Kidney (tissue), 13 donors: ENCODE measurements at regions not wholly inside any gene's neighbourhood (a gene's known extent, or its start where the extent isn't known, plus 50 kb on each side); places are given as distances from the start of the nearest gene placed in this dataset.

ENCODE experiments used
- DNase-seq, 5 donors: peaks; one replicate each; pipeline ENCODE4 v3.0.0-alpha.2; 2013 to 2020
- FAIRE-seq: peaks from 2 replicates; lab custom pipeline; 2012; peaks lifted over from hg19 to GRCh38; lab: Jason Lieb, UNC
- H3K27ac ChIP-seq, 2 donors: one replicate each; pipeline ENCODE4 v1.7.0; 2013; ENCODE audit warnings: low read depth in 2 of 2, low read length in 2 of 2, inconsistent platforms in 1 of 2
- H3K27me3 ChIP-seq: one replicate; pipeline ENCODE4 v1.7.1; 2013; ENCODE audit warnings: low read length, inconsistent platforms; ENCODE audit not compliant: control insufficient read depth, insufficient read depth
- H3K36me3 ChIP-seq, 3 donors: one replicate each; pipeline versions ENCODE4 v1.7.0 to v1.7.1; 2013; ENCODE audit warnings: low read length in 3 of 3, control low read depth in 1 of 3, inconsistent platforms in 1 of 3; ENCODE audit not compliant: insufficient read depth in 3 of 3, control insufficient read depth in 2 of 3
- H3K4me1 ChIP-seq, 3 donors: one replicate each; pipeline versions ENCODE4 v1.7.0 to v1.7.1; 2013; ENCODE audit warnings: low read length in 3 of 3, inconsistent platforms in 1 of 3, low read depth in 1 of 3; ENCODE audit not compliant: control insufficient read depth in 2 of 3, insufficient read depth in 2 of 3
- H3K4me3 ChIP-seq, 3 donors: one replicate each; pipeline versions ENCODE4 v1.7.0 to v1.8.1; 2013; ENCODE audit warnings: low read length in 3 of 3, control low read depth in 1 of 3, inconsistent platforms in 1 of 3
- H3K9ac ChIP-seq, 3 donors: one replicate each; pipeline versions ENCODE4 v1.7.0 to v1.7.1; 2013; ENCODE audit warnings: low read length in 3 of 3, control low read depth in 1 of 3, inconsistent platforms in 1 of 3
- H3K9me3 ChIP-seq, 3 donors: one replicate each; pipeline versions ENCODE4 v1.7.0 to v1.7.1; 2013; ENCODE audit warnings: low read length in 3 of 3, control low read depth in 1 of 3, inconsistent platforms in 1 of 3; ENCODE audit not compliant: control insufficient read depth in 2 of 3, insufficient read depth in 1 of 3
- CTCF ChIP-seq: IDR thresholded peaks from 3 replicates; pipeline ENCODE4 v1.5.1; 2012; ENCODE audit warnings: mild to moderate bottlenecking, moderate library complexity, borderline replicate concordance; ENCODE audit not compliant: insufficient read depth; ENCODE audit errors: extremely low read depth
- intact Hi-C: fragments of 100-400 bp; cut with DNase I; formaldehyde crosslinking; loops from one replicate; pipeline ENCODE4 v1.11.1; 2022
- donor health status: control.
- donor health status: control.
- donor health status: control.
- donor health status: control.
- donor health status: control.
- donor health status: DM: yes; HTN: yes; CAD: no.
- donor health status: Normal renal cell carcinoma (clear cell type).

- DNase-seq (no peak), FAIRE-seq (no peak)
- H3K27ac ChIP-seq: no peak overlapping the region
- H3K9ac ChIP-seq: no peak overlapping the region
- intact Hi-C loops: no loop called here
- H3K9me3 ChIP-seq: no peaks in the 10 kb centered on the region
- no peaks in the 10 kb centered on the region for H3K4me1 ChIP-seq
- H3K4me3 ChIP-seq: no peak overlapping the region
- no peaks in the 10 kb centered on the region for H3K27me3 ChIP-seq
- TF ChIP-seq CTCF: no peak
- no peaks in the 10 kb centered on the region for H3K36me3 ChIP-seq
Observed at GRCh38 chr2:14270036-14270582, 362.4 kb upstream of the LRATD1 start.

GRCh38 chr2:14272396-14273075, 360.0 kb upstream of the LRATD1 start:
- no peak for FAIRE-seq
- DNase-seq: no peak
- intact Hi-C loops: no loop called here

GRCh38 chr2:14273650-14274049, 358.9 kb upstream of the LRATD1 start:
- FAIRE-seq (no peak), DNase-seq (no peak)
- intact Hi-C loops: no loop called here
- H3K9me3 ChIP-seq: peaks cover 0 to 3% (median 0%) of the 10 kb centered on the region in 3 donors
- TF ChIP-seq CTCF: no peak
- H3K27me3 ChIP-seq: no peaks in the 10 kb centered on the region
- no peaks in the 10 kb centered on the region for H3K4me1 ChIP-seq
- no peak overlapping the region for H3K27ac ChIP-seq
- no peak overlapping the region for H3K4me3 ChIP-seq
- no peaks in the 10 kb centered on the region for H3K36me3 ChIP-seq
- H3K9ac ChIP-seq: no peak overlapping the region

More at GRCh38 chr2:14272396-14273075, 360.0 kb upstream of the LRATD1 start:
- no peaks in the 10 kb centered on the region for H3K9me3 ChIP-seq
- no peaks in the 10 kb centered on the region for H3K36me3 ChIP-seq
- H3K4me1 ChIP-seq: no peaks in the 10 kb centered on the region
- no peak overlapping the region for H3K27ac ChIP-seq
- no peak overlapping the region for H3K9ac ChIP-seq
- H3K4me3 ChIP-seq: no peak overlapping the region
- no peak for TF ChIP-seq CTCF
- H3K27me3 ChIP-seq: no peaks in the 10 kb centered on the region
